ENCODE measurements at regions not wholly inside any gene's neighbourhood (a gene's known extent, or its start where the extent isn't known, plus 50 kb on each side); places are given as distances from the start of the nearest gene placed in this dataset.

GRCh38 chr2:175359710-175360109 lies 178.2 kb upstream of the ATP5MC3 start:
- intact Hi-C loops (cut with DNase I; ENCODE audit: low total_unique reads): no loop called here
- WGBS, 2 donors: 87 to 90% methylated on average over 3 of the region's 3 CpGs
- no peaks in the 10 kb centered on the region for H3K36me3 ChIP-seq (ENCODE audit: low read depth, missing control alignments)
- H3K4me3 ChIP-seq: no peak overlapping the region
- H3K9me3 ChIP-seq: no peaks in the 10 kb centered on the region
- TF ChIP-seq POLR2A (IDR thresholded peaks at IDR 0.05): no peak
- no peak for TF ChIP-seq CTCF (IDR thresholded peaks at IDR 0.05)
- H3K27ac ChIP-seq: no peak overlapping the region
- no peaks in the 10 kb centered on the region for H3K27me3 ChIP-seq
- no peaks in the 10 kb centered on the region for H3K4me1 ChIP-seq
- DNase-seq: no peak

DNA sequence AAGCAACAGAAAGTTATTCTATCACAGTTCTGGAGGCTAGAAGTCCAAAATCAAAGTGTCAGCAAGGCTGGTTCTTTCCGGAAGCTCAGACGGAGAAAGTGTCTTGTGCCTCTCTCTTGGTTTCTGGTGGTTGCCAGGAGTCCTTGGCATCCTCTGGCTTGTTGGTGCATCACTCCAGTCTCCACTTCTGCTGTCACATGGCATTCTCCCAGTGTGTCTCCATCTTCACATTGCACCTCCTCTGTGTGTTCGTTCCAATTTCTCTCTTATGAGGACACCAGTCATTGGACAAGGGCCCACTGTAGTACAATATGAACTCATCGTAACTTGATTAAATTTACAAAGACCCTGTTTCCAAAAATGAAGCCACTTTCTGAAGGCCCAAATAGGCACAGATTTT lies 175.4 kb upstream of the ATP5MC3 start:
- no peaks in the 10 kb centered on the region for H3K36me3 ChIP-seq (ENCODE audit: low read depth, missing control alignments)
- H3K4me1 ChIP-seq: no peaks in the 10 kb centered on the region
- intact Hi-C loops (cut with DNase I; ENCODE audit: low total_unique reads): no loop called here
- DNase-seq: no peak
- H3K27me3 ChIP-seq: no peaks in the 10 kb centered on the region
- H3K9me3 ChIP-seq: no peaks in the 10 kb centered on the region
- H3K4me3 ChIP-seq: no peak overlapping the region
- 84 to 89% methylated on average over 4 of the region's 4 CpGs for WGBS, 2 donors
- TF ChIP-seq CTCF (IDR thresholded peaks at IDR 0.05): no peak
- no peak for TF ChIP-seq POLR2A (IDR thresholded peaks at IDR 0.05)
- H3K27ac ChIP-seq: no peak overlapping the region

DNA sequence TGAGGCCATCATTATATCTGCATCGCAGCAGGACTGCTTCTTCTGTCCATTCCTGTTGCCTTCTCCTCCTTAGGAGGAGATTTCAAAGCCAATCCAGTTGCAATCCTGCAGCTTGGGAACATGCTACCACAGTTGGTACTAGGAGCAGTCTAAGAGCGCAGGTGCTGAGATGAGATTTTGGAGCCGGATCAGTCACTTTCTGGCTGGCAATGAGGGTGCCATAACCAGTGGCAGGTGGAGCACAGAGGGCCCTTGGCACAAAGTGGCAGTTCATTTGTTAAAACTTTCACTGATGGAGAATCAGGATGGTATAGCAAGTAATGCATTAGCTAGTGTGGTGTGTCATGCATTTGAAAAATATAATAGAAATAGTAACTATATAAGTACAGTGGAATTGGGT lies 173.7 kb upstream of the ATP5MC3 start:
- Histone ChIP-seq H3K27ac (no peak overlapping the region), H3K36me3 (ENCODE audit: low read depth, missing control alignments) (no peaks in the 10 kb centered on the region), H3K9me3 (no peaks in the 10 kb centered on the region), H3K27me3 (no peaks in the 10 kb centered on the region), H3K4me1 (no peaks in the 10 kb centered on the region), H3K4me3 (no peak overlapping the region)
- TF ChIP-seq CTCF (IDR thresholded peaks at IDR 0.05): no peak
- no peak for TF ChIP-seq POLR2A (IDR thresholded peaks at IDR 0.05)
- 95 to 98% methylated on average over 2 to 3 of the region's 3 CpGs for WGBS, 2 donors
- no peak for DNase-seq
- intact Hi-C loops (cut with DNase I; ENCODE audit: low total_unique reads): no loop called here

- Histone ChIP-seq H3K36me3 (ENCODE audit: low read depth, missing control alignments) (no peaks in the 10 kb centered on the region), H3K27me3 (no peaks in the 10 kb centered on the region), H3K27ac (no peak overlapping the region), H3K9me3 (no peaks in the 10 kb centered on the region), H3K4me3 (no peak overlapping the region), H3K4me1 (no peaks in the 10 kb centered on the region)
- no peak for DNase-seq
- TF ChIP-seq CTCF (IDR thresholded peaks at IDR 0.05): no peak
- TF ChIP-seq POLR2A (IDR thresholded peaks at IDR 0.05): no peak
- intact Hi-C loops (cut with DNase I; ENCODE audit: low total_unique reads): no loop called here
- WGBS, 2 donors: 77 to 88% methylated on average over 6 of the region's 6 CpGs
These were observed 171.8 kb upstream of the ATP5MC3 start for GRCh38 chr2:175353275-175353674.

DNA sequence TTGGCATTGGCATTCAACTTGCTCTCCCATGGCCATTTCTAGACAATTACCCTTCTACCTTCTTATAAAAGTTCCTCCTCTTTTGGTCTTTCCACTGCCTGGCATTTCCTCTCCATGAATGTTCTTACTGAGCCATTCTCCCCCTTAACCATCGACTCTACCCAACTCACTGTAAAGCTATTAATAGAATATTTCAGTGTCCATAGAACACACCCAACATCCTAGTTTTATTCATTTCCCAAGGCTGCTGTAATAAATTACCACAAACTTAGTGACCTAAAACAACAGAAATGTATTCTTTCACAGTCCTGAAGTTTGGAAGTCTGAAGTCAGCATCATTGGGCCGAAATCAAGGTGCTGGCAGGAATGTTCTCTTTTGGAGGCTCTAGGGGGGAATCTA lies 170.0 kb upstream of the ATP5MC3 start:
- H3K9me3 ChIP-seq: no peaks in the 10 kb centered on the region
- H3K27me3 ChIP-seq: no peaks in the 10 kb centered on the region
- H3K36me3 ChIP-seq (ENCODE audit: low read depth, missing control alignments): no peaks in the 10 kb centered on the region
- no peaks in the 10 kb centered on the region for H3K4me1 ChIP-seq
- WGBS, 2 donors: 85 to 86% methylated on average over 2 of the region's 2 CpGs
- no peak overlapping the region for H3K4me3 ChIP-seq
- DNase-seq: no peak
- intact Hi-C loops (cut with DNase I; ENCODE audit: low total_unique reads): no loop called here
- H3K27ac ChIP-seq: no peak overlapping the region
- no peak for TF ChIP-seq CTCF (IDR thresholded peaks at IDR 0.05)
- TF ChIP-seq POLR2A (IDR thresholded peaks at IDR 0.05): no peak

All from testis (tissue), 2 donors.